GM11168 (cell line): ENCODE measurements at regions not wholly inside any gene's neighbourhood (a gene's known extent, or its start where the extent isn't known, plus 50 kb on each side); places are given as distances from the start of the nearest gene placed in this dataset.

Experiments
- in situ Hi-C: fragments of 300-500 bp; cut with MboI; formaldehyde crosslinking; loops from one replicate; pipeline ENCODE4 v1.12.0; 2022; ENCODE audit warnings: low sequenced_read_pairs; ENCODE audit not compliant: unreplicated experiment

DNA sequence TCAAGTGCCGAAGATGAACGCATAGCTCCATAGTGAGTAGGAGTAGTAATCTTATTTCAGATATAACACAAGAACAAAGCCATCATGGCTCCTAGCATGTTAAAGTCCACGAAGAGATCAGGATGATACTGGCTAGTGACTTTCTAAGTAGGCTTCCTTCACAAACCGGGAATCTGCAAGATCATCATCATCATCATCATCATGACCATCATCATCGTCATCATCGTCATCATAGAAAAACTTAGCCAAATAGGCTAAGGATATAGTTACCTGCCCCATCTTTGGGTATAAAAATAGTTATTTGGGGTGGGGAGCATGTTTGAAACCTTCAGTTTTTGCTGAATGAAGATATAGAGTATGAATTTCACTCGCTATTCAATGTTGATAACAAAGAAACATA lies 57.9 kb downstream of the PYDC2 start:
- in situ Hi-C loops: no loop called here

- in situ Hi-C loops: no loop called here
Measured at GRCh38 chr3:191521055-191521454, 60.1 kb downstream of the PYDC2 start.

DNA sequence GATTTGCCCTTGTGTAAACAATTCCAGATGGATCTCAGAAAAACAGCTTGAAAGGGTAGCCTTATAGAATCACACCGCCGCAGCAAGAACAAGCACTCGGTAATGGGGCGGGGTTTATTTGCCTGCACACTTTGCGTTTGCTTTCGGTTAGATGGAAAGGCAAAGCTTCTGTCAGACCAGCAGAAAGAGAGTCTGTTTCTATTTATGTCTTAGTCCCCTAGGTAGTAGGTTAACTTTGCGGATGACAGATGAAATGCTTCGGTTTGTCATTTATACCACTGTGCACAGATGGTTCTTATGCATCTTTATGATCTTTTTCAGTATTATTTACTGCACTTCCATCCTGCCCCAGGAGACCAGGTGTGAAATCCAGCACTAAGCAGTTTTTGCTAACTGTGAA lies 62.2 kb downstream of the PYDC2 start:
- in situ Hi-C loops: no loop called here

- in situ Hi-C loops: no loop called here
Measured at GRCh38 chr3:191528589-191528988, 67.6 kb downstream of the PYDC2 start.

DNA sequence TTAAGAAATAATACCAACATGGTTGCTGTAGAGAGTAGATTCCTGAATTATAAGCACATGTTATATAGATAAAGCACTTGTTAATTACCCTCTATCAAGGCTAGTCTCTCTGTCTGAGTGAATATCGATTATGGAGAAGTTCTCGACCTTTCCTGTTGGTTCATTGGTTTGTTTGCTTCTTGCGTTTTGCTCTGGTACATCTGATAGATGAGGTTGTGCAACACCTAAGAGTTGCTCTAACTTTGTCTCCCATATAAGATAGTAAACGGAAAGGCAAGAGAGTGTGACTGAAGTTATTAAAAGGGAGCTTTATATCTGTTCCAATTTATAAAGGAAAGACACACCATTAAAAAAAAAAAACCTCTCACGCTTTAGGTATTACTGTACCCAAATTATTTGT lies 69.0 kb downstream of the PYDC2 start:
- in situ Hi-C loops: no loop called here

GRCh38 chr3:191531434-191531972 lies 70.5 kb downstream of the PYDC2 start:
- in situ Hi-C loops: no loop called here

DNA sequence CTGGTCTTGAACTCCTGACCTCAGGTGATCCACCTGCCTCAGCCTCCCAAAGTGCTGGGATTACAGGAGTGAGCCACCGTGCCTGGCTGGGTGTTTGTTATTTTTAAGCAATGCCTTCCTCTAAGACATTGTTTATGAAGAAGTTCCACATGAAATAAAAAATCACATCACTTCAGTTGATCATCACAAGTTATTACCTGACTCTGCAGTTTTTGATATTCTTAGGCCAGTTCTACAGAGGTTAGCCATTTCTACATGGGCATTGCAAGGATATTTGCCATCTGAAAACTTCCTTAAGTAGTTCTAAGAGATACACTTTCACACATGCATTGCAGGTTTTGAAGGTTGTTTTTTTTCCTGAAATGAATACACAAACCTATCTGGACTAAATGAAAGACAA lies 82.1 kb downstream of the PYDC2 start:
- in situ Hi-C loops: no loop called here

GRCh38 chr3:191543897-191544296 lies 82.9 kb downstream of the PYDC2 start:
- in situ Hi-C loops: no loop called here

DNA sequence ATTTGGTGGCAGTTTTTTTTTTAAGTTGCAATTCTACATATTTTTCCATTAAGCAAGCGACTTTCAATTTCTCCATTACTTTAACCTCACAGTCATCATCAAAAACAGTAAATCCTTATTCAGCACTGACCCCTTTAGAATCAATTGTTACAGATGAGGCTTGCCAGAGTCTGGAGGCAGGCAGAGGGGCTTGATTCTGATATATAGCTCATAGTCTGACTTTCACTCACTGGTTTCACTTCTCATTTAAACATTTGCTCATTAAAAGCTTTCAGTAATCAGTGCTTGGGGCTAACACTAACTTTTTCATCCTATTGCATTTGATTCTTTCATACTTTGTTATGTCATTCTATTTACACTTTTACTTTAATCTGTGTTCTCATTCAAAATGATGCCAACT lies 88.4 kb downstream of the PYDC2 start:
- in situ Hi-C loops: no loop called here

DNA sequence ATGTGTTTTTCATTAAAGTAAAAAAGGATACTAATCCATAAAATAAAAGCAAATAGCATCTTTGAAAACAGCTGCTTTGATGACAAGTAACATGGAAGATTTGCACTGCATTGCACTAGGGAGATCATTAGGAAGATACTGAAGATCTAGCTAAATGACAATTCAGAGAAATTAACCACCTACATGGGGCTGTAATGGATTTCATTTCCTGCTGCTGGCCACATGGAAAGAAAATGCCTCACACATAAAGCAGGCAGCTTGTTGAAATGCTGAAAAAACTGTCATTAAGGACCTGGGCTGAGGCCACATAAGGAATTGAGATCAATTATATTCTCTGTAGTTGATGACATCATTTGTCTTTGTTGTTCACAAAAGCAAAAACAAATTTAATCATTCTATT lies 94.1 kb downstream of the PYDC2 start:
- in situ Hi-C loops: no loop called here

- in situ Hi-C loops: no loop called here
Measured at GRCh38 chr3:191557322-191557721, 96.4 kb downstream of the PYDC2 start.

GRCh38 chr3:191563722-191564121 lies 102.8 kb downstream of the PYDC2 start:
- in situ Hi-C loops: no loop called here

GRCh38 chr3:191566469-191566868 lies 105.5 kb downstream of the PYDC2 start:
- in situ Hi-C loops: no loop called here

DNA sequence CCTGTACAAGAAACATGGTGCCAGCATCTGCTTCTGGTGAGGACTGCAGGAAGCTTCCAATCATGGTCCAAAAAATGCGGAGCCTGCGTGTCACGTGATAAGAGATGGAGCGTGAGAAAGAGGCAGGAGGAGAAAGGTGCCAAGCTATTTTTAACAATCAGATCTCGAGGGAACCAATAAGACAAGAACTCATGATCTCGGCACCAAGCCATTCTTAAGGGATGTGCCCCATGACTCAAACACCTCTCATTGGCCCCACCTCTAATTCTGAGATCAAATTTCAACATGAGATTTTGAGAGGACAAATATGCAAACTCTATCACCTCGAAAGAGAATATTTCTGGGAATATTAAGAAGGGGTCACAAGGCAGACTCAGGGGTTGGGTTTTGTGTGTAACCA lies 107.2 kb downstream of the PYDC2 start:
- in situ Hi-C loops: no loop called here

DNA sequence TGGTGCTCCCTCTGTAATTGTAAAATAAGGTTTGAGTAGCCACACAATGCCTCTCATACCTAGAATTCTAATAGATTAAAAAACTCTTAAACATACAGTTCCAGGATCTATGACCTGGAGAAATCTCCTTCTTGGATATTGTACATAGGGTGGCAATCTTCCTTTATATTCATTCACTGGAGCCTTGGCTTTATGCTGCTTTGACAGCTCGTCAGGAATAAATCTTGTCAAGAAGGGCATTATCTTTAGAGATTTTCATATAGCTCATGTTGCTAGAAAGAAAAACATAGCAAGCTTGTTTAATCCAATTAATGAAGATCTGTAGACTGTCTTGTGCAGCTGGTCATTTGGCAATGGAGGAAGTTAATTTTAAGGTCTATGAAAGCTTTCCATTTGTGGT lies 131.1 kb downstream of the PYDC2 start:
- in situ Hi-C loops: no loop called here

DNA sequence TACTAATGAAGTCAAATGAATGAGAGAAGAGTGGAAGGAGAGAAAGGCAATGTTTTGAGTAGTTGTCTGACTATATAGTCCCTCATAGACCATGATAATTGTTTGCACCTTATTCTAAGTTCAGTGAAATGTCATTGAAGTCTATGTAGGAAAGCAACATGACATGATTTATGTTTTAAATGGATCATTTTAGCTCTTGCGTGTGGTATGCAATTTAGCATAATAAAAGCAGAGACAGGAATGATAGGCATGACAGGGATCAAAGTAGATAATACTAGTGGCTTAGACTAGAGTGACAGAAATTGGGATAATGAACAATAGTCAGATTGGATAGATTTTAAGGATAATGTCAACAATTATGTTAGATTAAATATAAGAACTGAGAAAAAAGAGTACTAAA lies 132.5 kb downstream of the PYDC2 start:
- in situ Hi-C loops: no loop called here

DNA sequence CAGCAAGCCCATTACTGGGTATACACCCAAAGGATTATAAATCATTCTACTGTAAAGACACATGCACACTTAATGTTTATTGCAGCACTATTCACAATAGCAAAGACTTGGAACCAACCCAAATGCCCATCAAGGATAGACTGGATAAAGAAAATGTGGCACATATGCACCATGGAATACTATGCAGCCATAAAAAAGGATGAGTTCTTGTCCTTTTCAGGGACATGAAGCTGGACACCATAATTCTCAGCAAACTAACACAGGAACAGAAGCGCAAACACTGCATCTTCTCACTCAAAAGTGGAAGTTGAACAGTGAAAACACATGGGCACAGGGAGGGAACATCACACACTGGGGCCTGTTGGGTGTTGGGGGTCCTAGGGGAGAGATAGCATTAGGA lies 154.5 kb downstream of the PYDC2 start:
- in situ Hi-C loops: loop anchor here (25.0 kb wide), 1 partner anchor 622 kb away; no protein-coding TSS in a partner anchor

GRCh38 chr3:191624299-191624698 lies 163.3 kb downstream of the PYDC2 start:
- in situ Hi-C loops: loop anchor here (25.0 kb wide), 1 partner anchor 613 kb away; no protein-coding TSS in a partner anchor

DNA sequence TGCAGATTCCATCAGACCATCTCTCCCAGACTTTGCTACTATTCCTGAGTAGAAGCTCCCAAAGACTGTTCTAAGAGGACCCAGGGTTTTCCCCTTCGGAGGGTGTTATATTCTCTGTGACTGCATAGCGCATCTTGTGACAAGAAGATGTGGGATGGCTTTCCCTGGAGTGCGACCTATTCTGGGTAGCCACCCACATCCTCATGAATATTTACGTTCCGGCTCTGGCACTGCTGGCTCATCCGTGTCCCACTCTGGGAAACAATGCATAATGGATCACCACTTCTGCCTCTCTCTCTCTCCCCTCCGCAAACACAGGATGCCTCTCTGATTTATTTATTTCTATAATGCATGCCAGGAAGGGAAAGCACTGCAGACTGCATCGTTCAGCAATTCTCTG lies 166.1 kb downstream of the PYDC2 start:
- in situ Hi-C loops: no loop called here

- in situ Hi-C loops: no loop called here
Measured at GRCh38 chr3:191628571-191628970, 167.6 kb downstream of the PYDC2 start.

DNA sequence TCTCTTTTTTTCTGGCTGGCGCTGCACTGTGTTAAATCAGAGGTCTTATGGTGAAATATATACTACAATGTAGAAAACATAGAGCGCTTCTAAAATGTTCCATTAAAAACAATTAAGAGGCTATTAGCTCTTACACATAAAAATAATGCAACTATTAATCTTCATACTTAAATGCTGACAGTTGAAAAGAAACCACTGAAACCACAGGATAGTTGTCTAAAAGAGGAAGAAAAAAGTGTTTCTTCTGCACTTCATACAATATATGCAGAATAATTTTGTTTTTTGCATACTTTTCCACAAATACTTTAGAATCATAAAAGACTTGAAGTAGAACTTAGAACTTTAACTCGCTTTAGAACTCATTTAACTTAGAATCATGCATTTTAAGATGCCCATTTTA lies 170.5 kb downstream of the PYDC2 start:
- in situ Hi-C loops: no loop called here

DNA sequence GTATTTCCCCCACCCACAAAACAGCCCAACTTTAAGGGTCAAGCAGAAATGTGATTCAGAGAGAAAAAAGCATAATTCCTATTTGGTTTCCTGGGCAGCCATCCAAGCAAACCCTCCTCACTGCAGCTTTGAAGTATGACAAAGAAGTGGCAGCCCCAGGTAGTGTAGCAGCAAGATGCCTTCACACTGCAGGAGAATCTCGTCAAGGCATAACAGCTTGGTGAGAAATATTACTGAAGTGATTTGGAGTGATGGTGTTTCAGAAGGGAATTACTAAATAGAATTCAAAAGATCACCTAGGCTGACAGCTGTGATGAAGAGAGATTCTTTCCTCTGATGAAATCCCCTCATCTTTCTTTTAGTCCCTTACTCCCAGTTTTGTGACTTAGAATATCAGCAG lies 173.9 kb downstream of the PYDC2 start:
- in situ Hi-C loops: no loop called here

GRCh38 chr3:191637611-191638010 lies 176.6 kb downstream of the PYDC2 start:
- in situ Hi-C loops: no loop called here
